ENCODE measurements at regions not wholly inside any gene's neighbourhood (a gene's known extent, or its start where the extent isn't known, plus 50 kb on each side); places are given as distances from the start of the nearest gene placed in this dataset.

DNA sequence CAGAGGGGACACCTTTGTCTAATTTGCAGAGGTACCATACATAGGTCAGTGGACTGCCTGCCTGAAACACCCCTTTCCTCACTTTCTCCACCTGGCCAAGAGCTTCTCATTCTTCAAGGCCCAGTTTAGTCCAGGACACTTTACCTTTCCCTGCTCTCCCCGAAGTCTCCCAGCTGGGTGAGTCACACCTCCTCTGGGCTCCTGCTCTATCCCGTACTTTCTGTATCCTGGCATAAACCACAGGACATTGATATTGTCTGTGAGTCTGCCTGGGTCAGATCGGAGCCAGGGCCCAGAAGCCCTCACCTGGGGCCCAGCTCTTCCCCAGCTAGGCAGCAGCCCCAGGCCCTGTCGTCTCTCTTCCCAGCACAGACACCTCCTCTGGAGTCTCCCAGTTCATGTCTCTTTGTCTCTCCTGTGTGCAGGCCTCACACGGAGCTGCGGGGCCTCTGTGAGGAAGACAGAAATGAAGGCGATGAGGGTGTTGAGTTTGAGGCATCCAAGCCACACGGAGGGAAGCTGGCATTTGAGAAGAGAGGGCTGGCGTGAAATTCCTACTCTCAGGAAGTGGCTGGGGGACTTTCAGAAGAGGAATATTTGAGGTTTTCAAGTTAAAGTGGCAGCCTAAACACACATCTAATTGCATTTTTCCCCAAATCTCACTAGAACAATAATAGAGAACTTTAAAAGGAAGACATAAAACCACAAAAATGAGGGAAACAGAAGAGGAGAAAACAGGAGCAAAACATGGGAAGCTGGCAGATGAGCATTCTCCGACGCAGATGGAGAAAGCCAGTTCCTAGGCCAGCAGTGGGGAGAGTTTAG is 79.6 kb upstream of the LAPTM4A start:
- TF ChIP-seq, protein P1, sequence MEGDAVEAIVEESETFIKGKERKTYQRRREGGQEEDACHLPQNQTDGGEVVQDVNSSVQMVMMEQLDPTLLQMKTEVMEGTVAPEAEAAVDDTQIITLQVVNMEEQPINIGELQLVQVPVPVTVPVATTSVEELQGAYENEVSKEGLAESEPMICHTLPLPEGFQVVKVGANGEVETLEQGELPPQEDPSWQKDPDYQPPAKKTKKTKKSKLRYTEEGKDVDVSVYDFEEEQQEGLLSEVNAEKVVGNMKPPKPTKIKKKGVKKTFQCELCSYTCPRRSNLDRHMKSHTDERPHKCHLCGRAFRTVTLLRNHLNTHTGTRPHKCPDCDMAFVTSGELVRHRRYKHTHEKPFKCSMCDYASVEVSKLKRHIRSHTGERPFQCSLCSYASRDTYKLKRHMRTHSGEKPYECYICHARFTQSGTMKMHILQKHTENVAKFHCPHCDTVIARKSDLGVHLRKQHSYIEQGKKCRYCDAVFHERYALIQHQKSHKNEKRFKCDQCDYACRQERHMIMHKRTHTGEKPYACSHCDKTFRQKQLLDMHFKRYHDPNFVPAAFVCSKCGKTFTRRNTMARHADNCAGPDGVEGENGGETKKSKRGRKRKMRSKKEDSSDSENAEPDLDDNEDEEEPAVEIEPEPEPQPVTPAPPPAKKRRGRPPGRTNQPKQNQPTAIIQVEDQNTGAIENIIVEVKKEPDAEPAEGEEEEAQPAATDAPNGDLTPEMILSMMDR (IDR thresholded peaks at IDR 0.05 in 2 of 3, conservative IDR thresholded peaks at IDR 0.05 in 1 of 3; ENCODE audit: borderline replicate concordance in 1 of 3, insufficient read depth in 1 of 3, low read depth in 2 of 3, low read length in 2 of 3), result no peak
- TF ChIP-seq CEBPB (IDR thresholded peaks at IDR 0.05; ENCODE audit: low read depth), result no peak
